GM12873 (cell line): ENCODE measurements at regions not wholly inside any gene's neighbourhood (a gene's known extent, or its start where the extent isn't known, plus 50 kb on each side); places are given as distances from the start of the nearest gene placed in this dataset.

Experiments used
- CTCF ChIP-seq: IDR thresholded peaks from 2 replicates; pipeline ENCODE4 v1.5.1; 2012; ENCODE audit warnings: low read depth, mild to moderate bottlenecking, moderate library complexity, low read length, control low read depth; ENCODE audit not compliant: insufficient read depth; ENCODE audit errors: missing control alignments

- no peak for TF ChIP-seq CTCF
Observed at GRCh38 chr2:62372824-62373223, 133.2 kb downstream of the TMEM17 start.

GRCh38 chr2:62370321-62371250 is 135.4 kb downstream of the TMEM17 start:
- no peak for TF ChIP-seq CTCF

GRCh38 chr2:62369541-62370202 is 136.3 kb downstream of the TMEM17 start:
- no peak for TF ChIP-seq CTCF

GRCh38 chr2:62364791-62365528 is 141.0 kb downstream of the TMEM17 start:
- TF ChIP-seq CTCF: no peak

GRCh38 chr2:62363166-62363565 is 142.8 kb downstream of the TMEM17 start:
- TF ChIP-seq CTCF: no peak

GRCh38 chr2:62362561-62362960 is 143.4 kb downstream of the TMEM17 start:
- TF ChIP-seq CTCF: no peak

GRCh38 chr2:62361964-62362363 is 144.0 kb downstream of the TMEM17 start:
- no peak for TF ChIP-seq CTCF
